HL-60 (cell line): ENCODE measurements at regions not wholly inside any gene's neighbourhood (a gene's known extent, or its start where the extent isn't known, plus 50 kb on each side); places are given as distances from the start of the nearest gene placed in this dataset.

ENCODE experiments used
- CTCF ChIP-seq: IDR thresholded peaks from one replicate; pipeline ENCODE4 v1.5.1; 2011; ENCODE audit warnings: low read length, control low read depth, inconsistent platforms; ENCODE audit not compliant: insufficient read depth
- GABPA ChIP-seq: IDR thresholded peaks from 2 replicates; pipeline ENCODE4 v1.6.1; 2012; ENCODE audit warnings: low read depth
- POLR2AphosphoS5 ChIP-seq: IDR thresholded peaks from 2 replicates; pipeline ENCODE4 v1.6.1; 2012; ENCODE audit warnings: low read depth
- REST ChIP-seq: IDR thresholded peaks from 2 replicates; pipeline ENCODE4 v1.6.1; 2012; ENCODE audit warnings: low read depth; ENCODE audit not compliant: insufficient replicate concordance
- SPI1 ChIP-seq: IDR thresholded peaks from 2 replicates; pipeline ENCODE4 v1.6.1; 2012; ENCODE audit warnings: low read depth, mild to moderate bottlenecking, borderline replicate concordance

- TF ChIP-seq GABPA, result no peak
- TF ChIP-seq CTCF, result no peak
- no peak for TF ChIP-seq POLR2AphosphoS5
- TF ChIP-seq REST, result no peak
- no peak for TF ChIP-seq SPI1
Measured at GRCh38 chr9:1271786-1272185, 221.6 kb downstream of the DMRT2 start.
